ENCODE measurements at regions not wholly inside any gene's neighbourhood (a gene's known extent, or its start where the extent isn't known, plus 50 kb on each side); places are given as distances from the start of the nearest gene placed in this dataset.

GRCh38 chr17:77464988-77465357 is 324.2 kb downstream of the SEC14L1 start:
- DNase-seq (no peak), ATAC-seq (ENCODE audit: low read depth) (no peak)
- Mint-ChIP-seq H3K27ac (peak overlapping the region; percentile 93), H3K36me3 (ENCODE audit: low read depth) (peaks cover 44% of the 10 kb centered on the region), H3K27me3 (no peaks in the 10 kb centered on the region), H3K9me3 (no peaks in the 10 kb centered on the region), H3K4me3 (peak overlapping the region; percentile 75), H3K4me1 (peaks cover 94% of the 10 kb centered on the region)
- ChIA-PET CTCF (interaction anchor here (1.5 kb wide), 1 partner anchor 35 kb away, joined by 12 read pairs; no protein-coding TSS in a partner anchor), POLR2A (interaction anchor here (0.7 to 13.6 kb wide), 14 partner anchors 10 to 493 kb away, joined by 3 to 831 read pairs (median 8); partner anchors contain the start of gene TNRC6C)
- intact Hi-C loops (cut with micrococcal nuclease), result loop anchor here (1.0 to 10.0 kb wide), 10 partner anchors 8 to 740 kb away; partner anchors contain the start of genes JMJD6, METTL23 and SEC14L1
- no peak for TF ChIP-seq CTCF (IDR thresholded peaks at IDR 0.05)

- TF ChIP-seq CTCF (IDR thresholded peaks at IDR 0.05), result no peak
- H3K4me3 Mint-ChIP-seq, result peak overlapping the region; percentile 75
- H3K4me1 Mint-ChIP-seq, result peaks cover 94% of the 10 kb centered on the region
- H3K27ac Mint-ChIP-seq, result peak overlapping the region; percentile 93
- intact Hi-C loops (cut with micrococcal nuclease), result loop anchor here (1.0 to 10.0 kb wide), 10 partner anchors 8 to 741 kb away; partner anchors contain the start of genes JMJD6, METTL23 and SEC14L1
- peaks cover 49% of the 10 kb centered on the region for H3K36me3 Mint-ChIP-seq (ENCODE audit: low read depth)
- peak; percentile 62 for DNase-seq
- POLR2A ChIA-PET, result interaction anchor here (0.6 to 13.6 kb wide), 16 partner anchors 10 to 688 kb away, joined by 3 to 831 read pairs (median 8); partner anchors contain the start of gene TNRC6C
- no peaks in the 10 kb centered on the region for H3K27me3 Mint-ChIP-seq
- peak; percentile 81 for ATAC-seq (ENCODE audit: low read depth)
- no peaks in the 10 kb centered on the region for H3K9me3 Mint-ChIP-seq
- CTCF ChIA-PET, result interaction anchor here (0.6 to 1.7 kb wide), 5 partner anchors 9 to 35 kb away, joined by 3 to 12 read pairs (median 4); no protein-coding TSS in a partner anchor
Measured at GRCh38 chr17:77465358-77466041, 324.7 kb downstream of the SEC14L1 start.

GRCh38 chr17:77466140-77466539 is 325.4 kb downstream of the SEC14L1 start:
- POLR2A ChIA-PET, result interaction anchor here (0.6 to 13.6 kb wide), 14 partner anchors 9 to 688 kb away, joined by 3 to 831 read pairs (median 10); partner anchors contain the start of gene TNRC6C
- DNase-seq (no peak), ATAC-seq (ENCODE audit: low read depth) (no peak)
- intact Hi-C loops (cut with micrococcal nuclease), result loop anchor here (10.0 kb wide), 3 partner anchors 321 to 741 kb away; partner anchors contain the start of genes JMJD6, METTL23 and SEC14L1
- CTCF ChIA-PET, result interaction anchor here (0.6 to 1.7 kb wide), 5 partner anchors 8 to 36 kb away, joined by 3 to 12 read pairs (median 4); no protein-coding TSS in a partner anchor
- H3K9me3 Mint-ChIP-seq, result no peaks in the 10 kb centered on the region
- TF ChIP-seq CTCF (IDR thresholded peaks at IDR 0.05), result no peak
- peak overlapping the region; percentile 75 for H3K4me3 Mint-ChIP-seq
- H3K4me1 Mint-ChIP-seq, result peaks cover 95% of the 10 kb centered on the region
- H3K27me3 Mint-ChIP-seq, result no peaks in the 10 kb centered on the region
- H3K27ac Mint-ChIP-seq, result peak overlapping the region; percentile 93
- peaks cover 54% of the 10 kb centered on the region for H3K36me3 Mint-ChIP-seq (ENCODE audit: low read depth)

GRCh38 chr17:77466596-77467223 is 325.9 kb downstream of the SEC14L1 start:
- ChIA-PET CTCF (interaction anchor here (1.5 to 1.7 kb wide), 2 partner anchors 26 to 37 kb away, joined by 6 to 12 read pairs; no protein-coding TSS in a partner anchor), POLR2A (interaction anchor here (1.0 to 13.6 kb wide), 7 partner anchors 8 to 491 kb away, joined by 3 to 831 read pairs (median 14); partner anchors contain the start of gene TNRC6C)
- H3K27ac Mint-ChIP-seq, result peak overlapping the region; percentile 93
- no peaks in the 10 kb centered on the region for H3K9me3 Mint-ChIP-seq
- peak overlapping the region; percentile 52 for H3K4me3 Mint-ChIP-seq
- H3K4me1 Mint-ChIP-seq, result peaks cover 95% of the 10 kb centered on the region
- no peak for ATAC-seq (ENCODE audit: low read depth)
- no peak for DNase-seq
- TF ChIP-seq CTCF (IDR thresholded peaks at IDR 0.05), result no peak
- intact Hi-C loops (cut with micrococcal nuclease), result loop anchor here (10.0 kb wide), 3 partner anchors 322 to 742 kb away; partner anchors contain the start of genes JMJD6, METTL23 and SEC14L1
- H3K36me3 Mint-ChIP-seq (ENCODE audit: low read depth), result peaks cover 54% of the 10 kb centered on the region
- H3K27me3 Mint-ChIP-seq, result no peaks in the 10 kb centered on the region

Data from activated B cell treated with CpG ODN at 0.5 μM for 24 hours (primary cell).